Right lobe of liver (tissue), 6 donors: ENCODE measurements at regions not wholly inside any gene's neighbourhood (a gene's known extent, or its start where the extent isn't known, plus 50 kb on each side); places are given as distances from the start of the nearest gene placed in this dataset.

Experiments used
- ATAC-seq, 4 donors: fragments of 200-7000 bp; cut with Tn5 transposase; one replicate each; pipeline ENCODE4 v1.9.1; 2020; ENCODE audit warnings: mild to moderate bottlenecking in 4 of 4, moderate library complexity in 4 of 4
- DNase-seq, 3 donors: peaks; one replicate each; pipeline ENCODE4 v3.0.0-alpha.2; 2020
- H3K27ac ChIP-seq, 3 donors: fragments of 200-600 bp; one replicate each; pipeline ENCODE4 v1.8.0; 2022
- H3K27me3 ChIP-seq, 2 donors: fragments of 200-600 bp; one replicate each; pipeline ENCODE4 v1.8.0; 2022
- H3K36me3 ChIP-seq, 4 donors: fragments of 200-600 bp; sonication (generic) in 1 of 4; one replicate each; pipeline versions ENCODE4 v1.5.1 to v1.8.0; 2017 to 2022; ENCODE audit warnings: control low read depth in 1 of 4
- H3K4me1 ChIP-seq, 4 donors: fragments of 200-600 bp; sonication (generic) in 1 of 4; one replicate each; pipeline versions ENCODE4 v1.5.1 to v1.8.0; 2017 to 2022; ENCODE audit warnings: control low read depth in 1 of 4
- H3K4me3 ChIP-seq, 3 donors: fragments of 200-600 bp; one replicate each; pipeline ENCODE4 v1.8.0; 2022
- H3K9me3 ChIP-seq, 4 donors: fragments of 200-600 bp; sonication (generic) in 1 of 4; one replicate each; pipeline versions ENCODE4 v1.5.1 to v1.8.0; 2017 to 2022; ENCODE audit warnings: control low read depth in 1 of 4
- POLR2A ChIP-seq: fragments of 450-650 bp; IDR thresholded peaks from one replicate; pipeline ENCODE4 v1.6.1; 2017; ENCODE audit warnings: antibody characterized with exemption, mild to moderate bottlenecking
- WGBS: methylation state at CpG from one replicate; pipeline ENCODE4 v1.1.6; 2018; ENCODE audit warnings: low coverage, low lambda C conversion rate; ENCODE audit not compliant: insufficient coverage; ENCODE audit errors: missing lambda C conversion rate; 5-methylcytosine and 5-hydroxymethylcytosine counted together
- intact Hi-C, 2 donors: fragments of 100-400 bp; cut with DNase I; formaldehyde crosslinking; loops; one replicate each; pipeline versions ENCODE4 v1.11.2 to v1.14.1; 2022
- TF ChIP-seq, protein P1 (sequence below), 4 donors: fragments of 200-600 bp in 3 of 4; fragments of 450-650 bp in 1 of 4; IDR thresholded peaks; one replicate each; pipeline versions ENCODE4 v1.5.1 to v1.8.0; 2016 to 2022; ENCODE audit warnings: antibody characterized with exemption in 4 of 4, mild to moderate bottlenecking in 2 of 4
- donor health status: DM: no; HTN: yes; CAD: no.
- donor health status: DM: no; HTN: no; CAD: no.
- donor health status: DM: no; HTN: no; CAD: no.
- donor health status: DM: no; HTN: yes; CAD: no.
- donor health status: DM: no; HTN: yes; CAD: no.

DNA sequence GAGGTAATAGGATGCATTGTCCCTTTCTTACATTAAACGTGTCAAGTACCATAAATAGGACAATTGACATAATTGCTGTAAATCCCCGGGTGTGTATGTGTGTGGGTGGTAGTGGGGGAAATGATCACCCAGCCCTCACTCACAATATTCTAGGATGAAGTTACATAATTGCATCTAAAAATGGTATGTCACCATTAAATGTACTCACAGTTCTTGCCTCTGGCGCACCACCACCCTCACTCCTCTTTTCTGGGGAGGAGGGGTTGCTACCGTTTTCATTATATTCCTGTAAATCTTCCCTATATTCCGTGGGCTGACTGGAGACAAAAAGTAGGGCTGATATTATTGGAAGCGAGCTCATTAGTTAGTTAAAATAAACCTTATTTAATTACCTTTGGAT is 563.8 kb downstream of the TLR4 start:
- TF ChIP-seq, protein P1, sequence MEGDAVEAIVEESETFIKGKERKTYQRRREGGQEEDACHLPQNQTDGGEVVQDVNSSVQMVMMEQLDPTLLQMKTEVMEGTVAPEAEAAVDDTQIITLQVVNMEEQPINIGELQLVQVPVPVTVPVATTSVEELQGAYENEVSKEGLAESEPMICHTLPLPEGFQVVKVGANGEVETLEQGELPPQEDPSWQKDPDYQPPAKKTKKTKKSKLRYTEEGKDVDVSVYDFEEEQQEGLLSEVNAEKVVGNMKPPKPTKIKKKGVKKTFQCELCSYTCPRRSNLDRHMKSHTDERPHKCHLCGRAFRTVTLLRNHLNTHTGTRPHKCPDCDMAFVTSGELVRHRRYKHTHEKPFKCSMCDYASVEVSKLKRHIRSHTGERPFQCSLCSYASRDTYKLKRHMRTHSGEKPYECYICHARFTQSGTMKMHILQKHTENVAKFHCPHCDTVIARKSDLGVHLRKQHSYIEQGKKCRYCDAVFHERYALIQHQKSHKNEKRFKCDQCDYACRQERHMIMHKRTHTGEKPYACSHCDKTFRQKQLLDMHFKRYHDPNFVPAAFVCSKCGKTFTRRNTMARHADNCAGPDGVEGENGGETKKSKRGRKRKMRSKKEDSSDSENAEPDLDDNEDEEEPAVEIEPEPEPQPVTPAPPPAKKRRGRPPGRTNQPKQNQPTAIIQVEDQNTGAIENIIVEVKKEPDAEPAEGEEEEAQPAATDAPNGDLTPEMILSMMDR (IDR thresholded peaks at IDR 0.05) = no peak
- TF ChIP-seq POLR2A = no peak
- DNase-seq (no peak), ATAC-seq (no peak)

DNA sequence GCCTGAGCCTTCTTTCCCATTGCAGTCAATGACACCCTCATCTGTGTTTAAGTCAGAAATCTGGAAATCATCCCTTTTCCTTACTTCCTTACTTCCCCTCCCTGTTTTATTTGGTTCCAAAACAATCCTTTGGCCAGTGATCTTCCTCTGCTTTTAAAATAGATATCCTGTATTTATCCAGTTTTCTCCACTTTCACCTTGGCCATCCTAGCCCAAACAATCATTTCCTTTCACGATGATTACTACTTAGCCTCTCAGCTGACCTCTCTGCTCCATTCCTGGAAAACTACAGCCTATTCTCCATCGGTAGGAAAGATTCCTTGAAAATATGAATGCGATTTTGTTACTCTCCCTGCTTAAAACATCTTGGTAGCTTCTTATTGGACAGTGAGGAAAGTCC is 565.4 kb downstream of the TLR4 start:
- 46% methylated on average over 3 of the region's 3 CpGs for WGBS
- no peak overlapping the region for H3K27ac ChIP-seq

More for the DNA sequence above, 563.8 kb downstream of the TLR4 start:
- intact Hi-C loops = no loop called here
- no peak overlapping the region for H3K27ac ChIP-seq
- H3K27me3 ChIP-seq = no peaks in the 10 kb centered on the region
- H3K9me3 ChIP-seq = no peaks in the 10 kb centered on the region
- H3K36me3 ChIP-seq = no peaks in the 10 kb centered on the region
- H3K4me3 ChIP-seq = no peak overlapping the region
- H3K4me1 ChIP-seq = no peaks in the 10 kb centered on the region
- WGBS = 67% methylated on average over 6 of the region's 6 CpGs

DNA sequence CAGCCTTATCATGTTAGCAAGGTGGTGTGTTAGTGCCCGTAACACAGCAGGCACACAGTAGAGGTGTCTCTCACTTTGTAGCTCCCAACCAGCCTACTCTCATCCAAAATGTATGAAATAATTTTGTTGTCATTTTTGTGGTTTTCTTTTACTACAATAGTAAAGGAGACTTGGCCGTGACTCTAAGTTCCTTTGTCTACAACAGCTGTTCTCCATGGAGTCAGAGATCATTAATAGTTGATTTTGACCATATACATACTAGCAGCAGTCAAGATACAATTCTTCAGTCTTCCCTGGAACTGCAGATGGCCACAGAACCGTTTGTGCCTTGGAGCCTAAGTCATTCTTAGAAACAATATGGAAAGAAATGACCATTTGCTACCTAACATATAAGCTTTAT is 567.1 kb downstream of the TLR4 start:
- no peaks in the 10 kb centered on the region for H3K9me3 ChIP-seq
- no peak overlapping the region for H3K27ac ChIP-seq
- intact Hi-C loops = no loop called here
- TF ChIP-seq, protein P1 (IDR thresholded peaks at IDR 0.05) = no peak
- TF ChIP-seq POLR2A = no peak
- no peak overlapping the region for H3K4me3 ChIP-seq
- ATAC-seq = no peak
- 67% methylated on average over 3 of the region's 3 CpGs for WGBS
- H3K4me1 ChIP-seq = no peaks in the 10 kb centered on the region
- H3K36me3 ChIP-seq = no peaks in the 10 kb centered on the region
- no peaks in the 10 kb centered on the region for H3K27me3 ChIP-seq
- DNase-seq = no peak

More for the DNA sequence above, 565.4 kb downstream of the TLR4 start:
- Histone ChIP-seq H3K4me1 (no peaks in the 10 kb centered on the region), H3K36me3 (no peaks in the 10 kb centered on the region), H3K27me3 (no peaks in the 10 kb centered on the region), H3K9me3 (no peaks in the 10 kb centered on the region), H3K4me3 (no peak overlapping the region)
- ATAC-seq (peak in 1 of 4 donors; percentile 36), DNase-seq (no peak)
- no peak for TF ChIP-seq POLR2A
- TF ChIP-seq, protein P1 (IDR thresholded peaks at IDR 0.05) = no peak
- intact Hi-C loops = no loop called here

DNA sequence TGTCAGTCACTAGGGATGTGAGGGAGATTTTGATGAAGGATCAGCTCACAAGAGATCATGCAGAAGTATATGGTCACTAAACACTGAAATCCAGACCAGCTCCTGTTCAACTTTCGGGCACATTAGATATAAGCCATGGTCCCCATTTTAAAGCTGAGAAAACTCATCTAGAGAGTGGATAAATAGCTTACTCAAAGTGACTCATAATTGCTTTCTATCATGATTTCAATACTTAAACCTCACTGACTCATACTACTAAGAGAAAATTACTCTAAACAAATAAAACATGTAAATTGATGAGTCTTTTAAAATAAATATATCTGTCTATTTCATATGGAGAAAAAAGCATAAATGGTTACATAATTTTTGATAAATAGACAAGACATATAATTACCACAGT is 567.7 kb downstream of the TLR4 start:
- H3K27me3 ChIP-seq = no peaks in the 10 kb centered on the region
- no peak overlapping the region for H3K27ac ChIP-seq
- H3K9me3 ChIP-seq = no peaks in the 10 kb centered on the region
- TF ChIP-seq, protein P1 (IDR thresholded peaks at IDR 0.05) = no peak
- TF ChIP-seq POLR2A = no peak
- no peaks in the 10 kb centered on the region for H3K36me3 ChIP-seq
- H3K4me1 ChIP-seq = no peaks in the 10 kb centered on the region
- WGBS = 90% methylated on average over 1 of the region's 1 CpG
- intact Hi-C loops = no loop called here
- ATAC-seq (no peak), DNase-seq (no peak)
- no peak overlapping the region for H3K4me3 ChIP-seq

DNA sequence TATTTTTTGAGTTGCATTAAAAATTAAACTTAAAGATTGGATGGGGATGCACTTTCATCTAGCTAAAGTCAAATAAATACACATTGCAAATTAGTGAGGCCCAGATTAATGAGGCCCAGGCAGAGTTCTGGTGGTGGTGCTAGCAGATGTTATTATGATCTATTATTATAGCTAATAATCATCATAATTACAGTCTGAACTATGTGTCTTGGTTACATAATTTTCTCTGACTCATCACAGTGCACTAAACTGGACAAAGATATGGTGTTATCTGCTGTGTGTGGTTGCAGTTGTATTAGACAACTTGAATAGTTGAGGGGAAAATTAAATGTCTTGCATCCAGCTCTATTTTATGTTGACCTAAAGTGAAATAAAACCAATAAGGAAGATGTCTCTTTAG is 568.8 kb downstream of the TLR4 start:
- Histone ChIP-seq H3K27me3 (no peaks in the 10 kb centered on the region), H3K36me3 (no peaks in the 10 kb centered on the region), H3K9me3 (no peaks in the 10 kb centered on the region), H3K4me1 (no peaks in the 10 kb centered on the region), H3K4me3 (no peak overlapping the region), H3K27ac (no peak overlapping the region)
- no peak for ATAC-seq
- no peak for DNase-seq
- TF ChIP-seq POLR2A = no peak
- TF ChIP-seq, protein P1 (IDR thresholded peaks at IDR 0.05) = no peak
- intact Hi-C loops = no loop called here
